ENCODE measurements at regions not wholly inside any gene's neighbourhood (a gene's known extent, or its start where the extent isn't known, plus 50 kb on each side); places are given as distances from the start of the nearest gene placed in this dataset.

DNA sequence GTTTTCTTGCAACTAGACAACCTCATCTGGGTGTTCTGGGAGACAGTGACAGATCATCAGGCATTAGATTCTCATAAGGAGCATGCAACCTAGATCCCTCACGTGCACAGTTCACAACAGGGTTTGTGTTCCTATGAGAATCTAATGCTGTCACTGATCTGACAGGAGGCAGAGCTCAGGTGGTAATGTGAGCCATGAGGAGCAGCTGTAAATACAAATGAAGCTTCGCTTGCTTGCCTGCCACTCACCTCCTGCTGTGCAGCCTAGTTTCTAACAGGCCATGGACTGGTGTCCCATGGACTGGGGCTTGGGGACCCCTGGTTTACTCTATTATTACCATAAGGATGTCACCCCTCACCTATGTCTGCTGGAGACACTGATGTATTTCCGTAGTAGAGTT, 166.8 kb downstream of the PSAT1 start:
- no peak for DNase-seq
- WGBS (ENCODE audit: insufficient coverage): 100% methylated on average over 1 of the region's 3 CpGs
- Mint-ChIP-seq H3K4me1 (no peaks in the 10 kb centered on the region), H3K36me3 (no peaks in the 10 kb centered on the region), H3K27me3 (ENCODE audit: low read depth in 3 of 3) (peaks cover 0 to 1% (median 0%) of the 10 kb centered on the region in 3 donors), H3K27ac (no peak overlapping the region), H3K9me3 (peaks cover 2 to 10% (median 5%) of the 10 kb centered on the region in 7 donors), H3K4me3 (no peak overlapping the region)
- Histone ChIP-seq H3K27ac (ENCODE audit: low read depth in 1 of 2, low read length in 2 of 2) (no peak overlapping the region), H3K4me3 (replicated peaks in 1 of 3; ENCODE audit: low read depth in 2 of 3, low read length in 3 of 3) (no peak overlapping the region), H3K36me3 (replicated peaks in 1 of 2; ENCODE audit: control insufficient read depth in 1 of 2, insufficient read depth in 2 of 2, low read length in 2 of 2) (no peaks in the 10 kb centered on the region), H3K79me2 (ENCODE audit: insufficient read depth, low read length) (no peaks in the 10 kb centered on the region), H3K27me3 (ENCODE audit: control insufficient read depth in 2 of 2, insufficient read depth in 2 of 2, low read length in 2 of 2) (no peaks in the 10 kb centered on the region), H4K20me1 (ENCODE audit: insufficient read depth, low read length) (no peaks in the 10 kb centered on the region), H3K4me1 (ENCODE audit: control insufficient read depth in 1 of 2, insufficient read depth in 2 of 2, low read length in 2 of 2) (no peaks in the 10 kb centered on the region), H3K9ac (ENCODE audit: insufficient read depth, low read length, poor library complexity, severe bottlenecking) (no peak overlapping the region), H3K4me2 (replicated peaks; ENCODE audit: extremely low read depth, low read length, poor library complexity, severe bottlenecking) (no peak overlapping the region), H2AFZ (ENCODE audit: insufficient read depth, low read depth, low read length, poor library complexity, severe bottlenecking) (no peak overlapping the region), H3K9me3 (replicated peaks in 1 of 2; ENCODE audit: control insufficient read depth in 1 of 2, insufficient read depth in 1 of 2, low read length in 2 of 2) (no peaks in the 10 kb centered on the region)
- intact Hi-C loops (cut with micrococcal nuclease): no loop called here
- TF ChIP-seq, protein P1, sequence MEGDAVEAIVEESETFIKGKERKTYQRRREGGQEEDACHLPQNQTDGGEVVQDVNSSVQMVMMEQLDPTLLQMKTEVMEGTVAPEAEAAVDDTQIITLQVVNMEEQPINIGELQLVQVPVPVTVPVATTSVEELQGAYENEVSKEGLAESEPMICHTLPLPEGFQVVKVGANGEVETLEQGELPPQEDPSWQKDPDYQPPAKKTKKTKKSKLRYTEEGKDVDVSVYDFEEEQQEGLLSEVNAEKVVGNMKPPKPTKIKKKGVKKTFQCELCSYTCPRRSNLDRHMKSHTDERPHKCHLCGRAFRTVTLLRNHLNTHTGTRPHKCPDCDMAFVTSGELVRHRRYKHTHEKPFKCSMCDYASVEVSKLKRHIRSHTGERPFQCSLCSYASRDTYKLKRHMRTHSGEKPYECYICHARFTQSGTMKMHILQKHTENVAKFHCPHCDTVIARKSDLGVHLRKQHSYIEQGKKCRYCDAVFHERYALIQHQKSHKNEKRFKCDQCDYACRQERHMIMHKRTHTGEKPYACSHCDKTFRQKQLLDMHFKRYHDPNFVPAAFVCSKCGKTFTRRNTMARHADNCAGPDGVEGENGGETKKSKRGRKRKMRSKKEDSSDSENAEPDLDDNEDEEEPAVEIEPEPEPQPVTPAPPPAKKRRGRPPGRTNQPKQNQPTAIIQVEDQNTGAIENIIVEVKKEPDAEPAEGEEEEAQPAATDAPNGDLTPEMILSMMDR (IDR thresholded peaks at IDR 0.05): no peak

DNA sequence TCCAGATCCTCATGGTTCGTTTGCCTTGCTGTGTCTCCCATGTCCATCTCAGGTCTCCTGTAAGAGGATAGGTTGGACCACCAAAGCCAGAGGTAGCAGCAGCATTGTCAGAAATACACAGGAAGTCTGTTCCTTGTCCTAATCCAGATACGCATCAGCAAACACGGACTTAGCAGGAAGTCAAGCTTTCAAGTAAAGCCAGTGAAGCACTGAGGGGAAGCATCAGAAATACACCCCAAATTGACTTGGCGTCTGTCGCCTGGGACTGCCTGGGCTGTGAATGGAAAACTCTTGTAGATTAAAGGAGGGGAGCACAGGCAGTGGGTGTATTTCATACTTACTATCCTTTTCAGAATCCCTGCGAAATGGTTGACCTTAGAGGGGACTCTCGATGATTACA, 171.3 kb downstream of the PSAT1 start:
- TF ChIP-seq, protein P1 (IDR thresholded peaks at IDR 0.05): no peak
- Histone ChIP-seq H2AFZ (ENCODE audit: insufficient read depth, low read depth, low read length, poor library complexity, severe bottlenecking) (no peak overlapping the region), H3K9me3 (replicated peaks in 1 of 2; ENCODE audit: control insufficient read depth in 1 of 2, insufficient read depth in 1 of 2, low read length in 2 of 2) (no peaks in the 10 kb centered on the region), H3K27ac (ENCODE audit: low read depth in 1 of 2, low read length in 2 of 2) (no peak overlapping the region), H3K27me3 (ENCODE audit: control insufficient read depth in 2 of 2, insufficient read depth in 2 of 2, low read length in 2 of 2) (no peaks in the 10 kb centered on the region), H4K20me1 (ENCODE audit: insufficient read depth, low read length) (no peaks in the 10 kb centered on the region), H3K4me2 (replicated peaks; ENCODE audit: extremely low read depth, low read length, poor library complexity, severe bottlenecking) (no peak overlapping the region), H3K4me3 (replicated peaks in 1 of 3; ENCODE audit: low read depth in 2 of 3, low read length in 3 of 3) (no peak overlapping the region), H3K79me2 (ENCODE audit: insufficient read depth, low read length) (no peaks in the 10 kb centered on the region), H3K9ac (ENCODE audit: insufficient read depth, low read length, poor library complexity, severe bottlenecking) (no peak overlapping the region), H3K36me3 (replicated peaks in 1 of 2; ENCODE audit: control insufficient read depth in 1 of 2, insufficient read depth in 2 of 2, low read length in 2 of 2) (no peaks in the 10 kb centered on the region), H3K4me1 (ENCODE audit: control insufficient read depth in 1 of 2, insufficient read depth in 2 of 2, low read length in 2 of 2) (no peaks in the 10 kb centered on the region)
- Mint-ChIP-seq H3K4me1 (no peaks in the 10 kb centered on the region), H3K36me3 (no peaks in the 10 kb centered on the region), H3K9me3 (peaks cover 0 to 2% (median 0%) of the 10 kb centered on the region in 7 donors), H3K27me3 (ENCODE audit: low read depth in 3 of 3) (peaks cover 0 to 1% (median 0%) of the 10 kb centered on the region in 3 donors), H3K4me3 (no peak overlapping the region), H3K27ac (no peak overlapping the region)
- 10% methylated on average over 2 of the region's 7 CpGs for WGBS (ENCODE audit: insufficient coverage)
- no peak for DNase-seq
- intact Hi-C loops (cut with micrococcal nuclease): no loop called here

Data from CD14-positive monocyte (primary cell).